Kidney (tissue), 13 donors: ENCODE measurements at regions not wholly inside any gene's neighbourhood (a gene's known extent, or its start where the extent isn't known, plus 50 kb on each side); places are given as distances from the start of the nearest gene placed in this dataset.

Experiments
- DNase-seq, 5 donors: peaks; one replicate each; pipeline ENCODE4 v3.0.0-alpha.2; 2013 to 2020
- FAIRE-seq: peaks from 2 replicates; lab custom pipeline; 2012; peaks lifted over from hg19 to GRCh38; lab: Jason Lieb, UNC
- H3K27ac ChIP-seq, 2 donors: one replicate each; pipeline ENCODE4 v1.7.0; 2013; ENCODE audit warnings: low read depth in 2 of 2, low read length in 2 of 2, inconsistent platforms in 1 of 2
- H3K27me3 ChIP-seq: one replicate; pipeline ENCODE4 v1.7.1; 2013; ENCODE audit warnings: low read length, inconsistent platforms; ENCODE audit not compliant: control insufficient read depth, insufficient read depth
- H3K36me3 ChIP-seq, 3 donors: one replicate each; pipeline versions ENCODE4 v1.7.0 to v1.7.1; 2013; ENCODE audit warnings: low read length in 3 of 3, control low read depth in 1 of 3, inconsistent platforms in 1 of 3; ENCODE audit not compliant: insufficient read depth in 3 of 3, control insufficient read depth in 2 of 3
- H3K4me1 ChIP-seq, 3 donors: one replicate each; pipeline versions ENCODE4 v1.7.0 to v1.7.1; 2013; ENCODE audit warnings: low read length in 3 of 3, inconsistent platforms in 1 of 3, low read depth in 1 of 3; ENCODE audit not compliant: control insufficient read depth in 2 of 3, insufficient read depth in 2 of 3
- H3K4me3 ChIP-seq, 3 donors: one replicate each; pipeline versions ENCODE4 v1.7.0 to v1.8.1; 2013; ENCODE audit warnings: low read length in 3 of 3, control low read depth in 1 of 3, inconsistent platforms in 1 of 3
- H3K9ac ChIP-seq, 3 donors: one replicate each; pipeline versions ENCODE4 v1.7.0 to v1.7.1; 2013; ENCODE audit warnings: low read length in 3 of 3, control low read depth in 1 of 3, inconsistent platforms in 1 of 3
- H3K9me3 ChIP-seq, 3 donors: one replicate each; pipeline versions ENCODE4 v1.7.0 to v1.7.1; 2013; ENCODE audit warnings: low read length in 3 of 3, control low read depth in 1 of 3, inconsistent platforms in 1 of 3; ENCODE audit not compliant: control insufficient read depth in 2 of 3, insufficient read depth in 1 of 3
- CTCF ChIP-seq: IDR thresholded peaks from 3 replicates; pipeline ENCODE4 v1.5.1; 2012; ENCODE audit warnings: mild to moderate bottlenecking, moderate library complexity, borderline replicate concordance; ENCODE audit not compliant: insufficient read depth; ENCODE audit errors: extremely low read depth
- intact Hi-C: fragments of 100-400 bp; cut with DNase I; formaldehyde crosslinking; loops from one replicate; pipeline ENCODE4 v1.11.1; 2022
- donor health status: control.
- donor health status: control.
- donor health status: control.
- donor health status: control.
- donor health status: control.
- donor health status: DM: yes; HTN: yes; CAD: no.
- donor health status: Normal renal cell carcinoma (clear cell type).

- Histone ChIP-seq H3K27ac (no peak overlapping the region), H3K4me3 (no peak overlapping the region), H3K9ac (no peak overlapping the region), H3K27me3 (no peaks in the 10 kb centered on the region), H3K4me1 (no peaks in the 10 kb centered on the region), H3K9me3 (no peaks in the 10 kb centered on the region), H3K36me3 (no peaks in the 10 kb centered on the region)
- no peak for TF ChIP-seq CTCF
- intact Hi-C loops = no loop called here
- no peak for FAIRE-seq
- DNase-seq = no peak
Measured at GRCh38 chr9:89799766-89800165, 195.0 kb downstream of the GADD45G start.

DNA sequence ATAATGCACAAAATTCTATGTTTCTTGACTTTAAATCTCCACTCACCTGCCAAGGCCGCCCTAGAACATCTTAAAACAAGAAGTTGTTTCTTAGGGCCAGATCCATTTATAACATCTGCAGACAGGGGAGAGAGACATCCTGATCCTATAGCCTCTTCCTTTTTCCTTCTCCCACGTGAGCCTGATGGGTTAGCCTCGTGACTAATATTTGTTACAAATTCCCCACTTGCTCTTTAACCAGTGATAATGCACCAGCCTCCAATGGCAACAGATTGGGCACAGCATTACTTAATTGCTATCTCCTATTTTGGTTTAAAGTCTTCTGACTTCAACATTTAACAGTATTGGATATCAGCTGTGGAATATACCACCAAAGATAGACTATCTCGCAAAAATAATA lies 196.5 kb downstream of the GADD45G start:
- Histone ChIP-seq H3K4me1 (no peaks in the 10 kb centered on the region), H3K36me3 (no peaks in the 10 kb centered on the region), H3K27ac (no peak overlapping the region), H3K9ac (no peak overlapping the region), H3K27me3 (no peaks in the 10 kb centered on the region), H3K9me3 (no peaks in the 10 kb centered on the region), H3K4me3 (no peak overlapping the region)
- FAIRE-seq (no peak), DNase-seq (no peak)
- intact Hi-C loops = no loop called here
- TF ChIP-seq CTCF = no peak

- intact Hi-C loops = no loop called here
- no peaks in the 10 kb centered on the region for H3K27me3 ChIP-seq
- H3K4me3 ChIP-seq = no peak overlapping the region
- H3K9me3 ChIP-seq = no peaks in the 10 kb centered on the region
- no peak for FAIRE-seq
- H3K27ac ChIP-seq = no peak overlapping the region
- no peak for DNase-seq
- no peak for TF ChIP-seq CTCF
- H3K9ac ChIP-seq = no peak overlapping the region
- no peaks in the 10 kb centered on the region for H3K36me3 ChIP-seq
- no peaks in the 10 kb centered on the region for H3K4me1 ChIP-seq
Measured at GRCh38 chr9:89801742-89802670, 197.2 kb downstream of the GADD45G start.
